WTC11 (cell line): ENCODE measurements at regions not wholly inside any gene's neighbourhood (a gene's known extent, or its start where the extent isn't known, plus 50 kb on each side); places are given as distances from the start of the nearest gene placed in this dataset.

Experiments
- ATAC-seq: fragments of 200-7000 bp; cut with Tn5 transposase; 2 replicates; pipeline ENCODE4 v1.10.0; 2021; ENCODE audit warnings: mild to moderate bottlenecking, moderate library complexity
- CTCF ChIA-PET: fragments of 300-600 bp; sonication (Branson Sonifier 250); formaldehyde crosslinking; loops from one replicate; lab custom pipeline; 2021; ENCODE audit warnings: antibody characterized with exemption; lab: Charles Lee
- POLR2A ChIA-PET: fragments of 350-600 bp; sonication (Branson Sonifier 250); formaldehyde crosslinking; loops from one replicate; lab custom pipeline; 2021; ENCODE audit warnings: antibody characterized with exemption; lab: Charles Lee
- DNase-seq: peaks from one replicate; pipeline ENCODE4 v3.0.0; 2021; ENCODE audit warnings: low spot score
- H3K27ac Mint-ChIP-seq: 2 replicates; pipeline ENCODE4 v1.8.0; 2021; ENCODE audit warnings: mixed read lengths
- H3K27me3 Mint-ChIP-seq: 2 replicates; pipeline ENCODE4 v1.8.0; 2021; ENCODE audit warnings: low read depth, mild to moderate bottlenecking, moderate library complexity, mixed read lengths
- H3K36me3 Mint-ChIP-seq: 2 replicates; pipeline ENCODE4 v1.8.0; 2021; ENCODE audit warnings: mixed read lengths
- H3K4me1 Mint-ChIP-seq: 2 replicates; pipeline ENCODE4 v1.8.0; 2022; ENCODE audit warnings: mixed read lengths
- H3K4me3 Mint-ChIP-seq: 2 replicates; pipeline ENCODE4 v1.8.0; 2021; ENCODE audit warnings: mild to moderate bottlenecking, moderate library complexity, mixed read lengths
- H3K9me3 Mint-ChIP-seq: 2 replicates; pipeline ENCODE4 v1.8.0; 2021; ENCODE audit warnings: mixed read lengths
- AR ChIP-seq: fragments of 250-450 bp; sonication (Bioruptor Pico); IDR thresholded peaks from 2 replicates; pipeline ENCODE4 v1.9.0; 2021; ENCODE audit warnings: mild to moderate bottlenecking
- ATF1 ChIP-seq: sonication (generic); formaldehyde crosslinking; IDR thresholded peaks from 2 replicates; pipeline ENCODE4 v1.8.1; 2023; ENCODE audit warnings: mild to moderate bottlenecking, moderate library complexity, missing genetic modification reagents
- CREB1 ChIP-seq: sonication (generic); formaldehyde crosslinking; IDR thresholded peaks from 2 replicates; pipeline ENCODE4 v1.8.0; 2023; ENCODE audit warnings: mild to moderate bottlenecking, missing genetic modification reagents
- ERG ChIP-seq: fragments of 250-450 bp; sonication (Bioruptor Pico); IDR thresholded peaks from 2 replicates; pipeline ENCODE4 v1.8.0; 2021; ENCODE audit warnings: mild to moderate bottlenecking
- ESRRA ChIP-seq: sonication (generic); formaldehyde crosslinking; IDR thresholded peaks from 2 replicates; pipeline ENCODE4 v1.8.1; 2022; ENCODE audit warnings: mild to moderate bottlenecking, missing genetic modification reagents, borderline replicate concordance
- FOXP1 ChIP-seq: sonication (generic); formaldehyde crosslinking; IDR thresholded peaks from 2 replicates; pipeline ENCODE4 v1.8.0; 2022; ENCODE audit warnings: missing genetic modification reagents, mild to moderate bottlenecking, moderate library complexity, borderline replicate concordance
- IRF2 ChIP-seq: sonication (generic); formaldehyde crosslinking; IDR thresholded peaks from 2 replicates; pipeline ENCODE4 v1.8.0; 2022; ENCODE audit warnings: low read depth, missing genetic modification reagents, borderline replicate concordance
- MXD4 ChIP-seq: fragments of 250-450 bp; sonication (Bioruptor Pico); IDR thresholded peaks from 2 replicates; pipeline ENCODE4 v1.8.0; 2021; ENCODE audit warnings: mild to moderate bottlenecking, moderate library complexity, borderline replicate concordance
- NFE2L1 ChIP-seq: sonication (generic); formaldehyde crosslinking; IDR thresholded peaks from 2 replicates; pipeline ENCODE4 v1.8.1; 2023; ENCODE audit warnings: missing genetic modification reagents
- SOX15 ChIP-seq: fragments of 250-450 bp; sonication (Bioruptor Pico); IDR thresholded peaks from 2 replicates; pipeline ENCODE4 v1.9.0; 2021; ENCODE audit warnings: mild to moderate bottlenecking
- SP1 ChIP-seq: sonication (generic); formaldehyde crosslinking; conservative IDR thresholded peaks from 2 replicates; pipeline ENCODE4 v1.8.1; 2022; ENCODE audit warnings: missing genetic modification reagents
- TCF7 ChIP-seq: sonication (generic); formaldehyde crosslinking; IDR thresholded peaks from 2 replicates; pipeline ENCODE4 v1.8.0; 2022; ENCODE audit warnings: mild to moderate bottlenecking, low read depth, missing genetic modification reagents, moderate library complexity
- TEAD1 ChIP-seq: sonication (generic); formaldehyde crosslinking; IDR thresholded peaks from 2 replicates; pipeline ENCODE4 v1.8.0; 2022; ENCODE audit warnings: mild to moderate bottlenecking, missing genetic modification reagents
- ZBTB43 ChIP-seq: sonication (generic); formaldehyde crosslinking; IDR thresholded peaks from 2 replicates; pipeline ENCODE4 v1.8.1; 2023; ENCODE audit warnings: mild to moderate bottlenecking, missing genetic modification reagents
- ZNF317 ChIP-seq: sonication (generic); formaldehyde crosslinking; IDR thresholded peaks from 2 replicates; pipeline ENCODE4 v1.8.1; 2023; ENCODE audit warnings: low read depth, mild to moderate bottlenecking, moderate library complexity, missing genetic modification reagents, borderline replicate concordance
- ZNF425 ChIP-seq: fragments of 250-450 bp; sonication (Bioruptor Pico); conservative IDR thresholded peaks from 2 replicates; pipeline ENCODE4 v1.9.0; 2021; ENCODE audit warnings: mild to moderate bottlenecking
- ZNF532 ChIP-seq: fragments of 250-450 bp; sonication (Bioruptor Pico); IDR thresholded peaks from 2 replicates; pipeline ENCODE4 v1.9.0; 2021; ENCODE audit warnings: mild to moderate bottlenecking, borderline replicate concordance
- TF ChIP-seq, protein P1 (sequence below): fragments of 250-450 bp; sonication (Bioruptor Pico); IDR thresholded peaks from 2 replicates; pipeline ENCODE4 v1.9.0; 2021; ENCODE audit warnings: mild to moderate bottlenecking
- TF ChIP-seq, protein P2 (sequence below): fragments of 250-450 bp; sonication (Bioruptor Pico); IDR thresholded peaks from 2 replicates; pipeline ENCODE4 v2.1.2; 2022; ENCODE audit warnings: mild to moderate bottlenecking, moderate library complexity
- TF ChIP-seq, protein P3 (sequence below): sonication (generic); formaldehyde crosslinking; IDR thresholded peaks from 2 replicates; pipeline ENCODE4 v1.8.1; 2022; ENCODE audit warnings: low read depth, mild to moderate bottlenecking, moderate library complexity, missing genetic modification reagents, borderline replicate concordance

- no peak for TF ChIP-seq ERG
- TF ChIP-seq, protein P1, sequence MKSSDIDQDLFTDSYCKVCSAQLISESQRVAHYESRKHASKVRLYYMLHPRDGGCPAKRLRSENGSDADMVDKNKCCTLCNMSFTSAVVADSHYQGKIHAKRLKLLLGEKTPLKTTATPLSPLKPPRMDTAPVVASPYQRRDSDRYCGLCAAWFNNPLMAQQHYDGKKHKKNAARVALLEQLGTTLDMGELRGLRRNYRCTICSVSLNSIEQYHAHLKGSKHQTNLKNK, result no peak
- no peak for TF ChIP-seq TEAD1 (CRISPR knock-in tag)
- no peak for TF ChIP-seq FOXP1 (CRISPR knock-in tag)
- TF ChIP-seq ZNF425, result no peak
- TF ChIP-seq ZNF317 (CRISPR knock-in tag), result no peak
- TF ChIP-seq SOX15 (CRISPR knock-in tag), result no peak
Measured at GRCh38 chr11:15764948-15765347, 591.4 kb downstream of the SOX6 start (continued).

- Mint-ChIP-seq H3K27me3 (no peaks in the 10 kb centered on the region), H3K4me3 (no peak overlapping the region), H3K36me3 (no peaks in the 10 kb centered on the region; the same call in 1 of the 2 replicates), H3K27ac (no peak overlapping the region), H3K4me1 (peaks cover 17% of the 10 kb centered on the region), H3K9me3 (peaks cover 20% of the 10 kb centered on the region)
- no peak for DNase-seq
- ATAC-seq, result no peak
- ChIA-PET CTCF (no interaction called here), POLR2A (no interaction called here)
- TF ChIP-seq, protein P2, sequence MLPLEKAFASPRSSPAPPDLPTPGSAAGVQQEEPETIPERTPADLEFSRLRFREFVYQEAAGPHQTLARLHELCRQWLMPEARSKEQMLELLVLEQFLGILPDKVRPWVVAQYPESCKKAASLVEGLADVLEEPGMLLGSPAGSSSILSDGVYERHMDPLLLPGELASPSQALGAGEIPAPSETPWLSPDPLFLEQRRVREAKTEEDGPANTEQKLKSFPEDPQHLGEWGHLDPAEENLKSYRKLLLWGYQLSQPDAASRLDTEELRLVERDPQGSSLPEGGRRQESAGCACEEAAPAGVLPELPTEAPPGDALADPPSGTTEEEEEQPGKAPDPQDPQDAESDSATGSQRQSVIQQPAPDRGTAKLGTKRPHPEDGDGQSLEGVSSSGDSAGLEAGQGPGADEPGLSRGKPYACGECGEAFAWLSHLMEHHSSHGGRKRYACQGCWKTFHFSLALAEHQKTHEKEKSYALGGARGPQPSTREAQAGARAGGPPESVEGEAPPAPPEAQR, result no peak
- TF ChIP-seq ATF1 (CRISPR knock-in tag), result no peak
- no peak for TF ChIP-seq SP1
- no peak for TF ChIP-seq NFE2L1 (CRISPR knock-in tag)
- no peak for TF ChIP-seq ZBTB43
- no peak for TF ChIP-seq IRF2 (CRISPR knock-in tag)
- no peak for TF ChIP-seq AR (CRISPR knock-in tag)
- no peak for TF ChIP-seq MXD4 (CRISPR knock-in tag)
- no peak for TF ChIP-seq ESRRA
- TF ChIP-seq, protein P3, sequence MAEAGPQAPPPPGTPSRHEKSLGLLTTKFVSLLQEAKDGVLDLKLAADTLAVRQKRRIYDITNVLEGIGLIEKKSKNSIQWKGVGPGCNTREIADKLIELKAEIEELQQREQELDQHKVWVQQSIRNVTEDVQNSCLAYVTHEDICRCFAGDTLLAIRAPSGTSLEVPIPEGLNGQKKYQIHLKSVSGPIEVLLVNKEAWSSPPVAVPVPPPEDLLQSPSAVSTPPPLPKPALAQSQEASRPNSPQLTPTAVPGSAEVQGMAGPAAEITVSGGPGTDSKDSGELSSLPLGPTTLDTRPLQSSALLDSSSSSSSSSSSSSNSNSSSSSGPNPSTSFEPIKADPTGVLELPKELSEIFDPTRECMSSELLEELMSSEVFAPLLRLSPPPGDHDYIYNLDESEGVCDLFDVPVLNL (CRISPR knock-in tag), result no peak
- no peak for TF ChIP-seq CREB1 (CRISPR knock-in tag)
- TF ChIP-seq ZNF532 (CRISPR knock-in tag), result no peak
- no peak for TF ChIP-seq TCF7 (CRISPR knock-in tag)
Measured at GRCh38 chr11:15765530-15765929, 590.8 kb downstream of the SOX6 start.
